HepG2 (cell line): ENCODE measurements at regions not wholly inside any gene's neighbourhood (a gene's known extent, or its start where the extent isn't known, plus 50 kb on each side); places are given as distances from the start of the nearest gene placed in this dataset.

Experiments
- ATAC-seq: fragments of 200-7000 bp; cut with Tn5 transposase; 3 replicates; pipeline ENCODE4 v1.9.1; 2020; ENCODE audit warnings: mild to moderate bottlenecking, moderate library complexity
- BruUV-seq: library from RNA; stranded (reverse); fragments of 400-500 nt; replicated peaks from 2 replicates; lab custom pipeline; 2021; lab: Mats Ljungman, UMichigan
- CTCF ChIA-PET: fragments of 300-600 bp; formaldehyde crosslinking; extraction: SDS; loops from one replicate; lab custom pipeline; 2021; ENCODE audit warnings: low total read pairs, inconsistent platforms, low intra/inter-chr PET ratio; lab: Yijun Ruan, JAX
- POLR2A ChIA-PET: fragments of 350-600 bp; sonication (Branson Sonifier 250); formaldehyde crosslinking; loops from one replicate; lab custom pipeline; 2020; ENCODE audit warnings: antibody characterized with exemption, inconsistent platforms; lab: Yijun Ruan, JAX
- DNase-seq: peaks from one replicate; pipeline ENCODE4 v3.0.0-alpha.2; 2015; ENCODE audit warnings: low spot score
- FAIRE-seq: peaks from 3 replicates; lab custom pipeline; 2011; peaks lifted over from hg19 to GRCh38; lab: Jason Lieb, UNC
- H2AFZ ChIP-seq: one replicate; pipeline ENCODE4 v1.6.1; 2011; ENCODE audit warnings: low read length, inconsistent platforms
- H3K27ac ChIP-seq: fragments of 300-600 bp; 3 replicates; pipeline ENCODE4 v1.8.0; 2011; ENCODE audit warnings: mixed run types, mild to moderate bottlenecking, mixed read lengths, low read length, inconsistent platforms; ENCODE audit not compliant: insufficient read depth; ENCODE audit errors: extremely low read length
- H3K27me3 ChIP-seq, 2 experiments: fragments of 200-600 bp in 1 of 2; 2 replicates in 1 of 2; 3 replicates in 1 of 2; pipeline versions ENCODE4 v1.6.0 to v1.8.0; 2011; ENCODE audit warnings: low read length in 2 of 2, mild to moderate bottlenecking in 2 of 2, moderate library complexity in 2 of 2, inconsistent platforms in 1 of 2; ENCODE audit not compliant: insufficient read depth in 2 of 2, control insufficient read depth in 1 of 2
- H3K36me3 ChIP-seq, 2 experiments: fragments of 200-600 bp in 1 of 2; replicated peaks in 1 of 2; 2 replicates in 1 of 2; 3 replicates in 1 of 2; pipeline versions ENCODE4 v1.5.1 to v1.8.0; 2011; ENCODE audit warnings: low read length in 2 of 2, inconsistent platforms in 1 of 2; ENCODE audit not compliant: insufficient read depth in 2 of 2, control insufficient read depth in 1 of 2
- H3K4me1 ChIP-seq: 2 replicates; pipeline ENCODE4 v1.5.1; 2012; ENCODE audit warnings: low read length, inconsistent platforms; ENCODE audit not compliant: insufficient read depth
- H3K4me2 ChIP-seq: 2 replicates; pipeline ENCODE4 v1.6.0; 2011; ENCODE audit warnings: low read depth, low read length, inconsistent platforms
- H3K4me3 ChIP-seq, 3 experiments: fragments of 200-600 bp in 1 of 3; sonication (generic), shearing (Covaris generic) in 1 of 3; replicated peaks in 1 of 3; 2 replicates each; pipeline ENCODE4 v1.5.1; 2011 to 2016; ENCODE audit warnings: low read length in 3 of 3, inconsistent platforms in 2 of 3, low read depth in 2 of 3, mild to moderate bottlenecking in 2 of 3, control low read depth in 1 of 3, mixed read lengths in 1 of 3; ENCODE audit not compliant: insufficient read depth in 1 of 3
- H3K79me2 ChIP-seq: one replicate; pipeline ENCODE4 v1.6.1; 2011; ENCODE audit warnings: low read length, inconsistent platforms; ENCODE audit not compliant: insufficient read depth
- H3K9ac ChIP-seq: 2 replicates; pipeline ENCODE4 v1.6.0; 2011; ENCODE audit warnings: mild to moderate bottlenecking, low read depth, low read length, inconsistent platforms; ENCODE audit not compliant: insufficient read depth
- H3K9me3 ChIP-seq: 2 replicates; pipeline ENCODE4 v1.5.1; 2012; ENCODE audit warnings: mild to moderate bottlenecking, low read length
- H4K20me1 ChIP-seq: 2 replicates; pipeline ENCODE4 v1.6.0; 2011; ENCODE audit warnings: inconsistent platforms, mild to moderate bottlenecking, low read length, moderate library complexity; ENCODE audit not compliant: insufficient read depth
- CEBPZ ChIP-seq: IDR thresholded peaks from 2 replicates; pipeline ENCODE4 v1.6.1; 2012; ENCODE audit warnings: low read length, improper control_type of control experiment
- ETS1 ChIP-seq: sonication (generic); formaldehyde crosslinking; IDR thresholded peaks from 2 replicates; pipeline ENCODE4 v1.4.0; 2020; ENCODE audit warnings: missing genetic modification reagents
- KDM5B ChIP-seq: sonication (generic); formaldehyde crosslinking; IDR thresholded peaks from 2 replicates; pipeline ENCODE4 v1.4.0; 2020; ENCODE audit warnings: missing genetic modification reagents, mild to moderate bottlenecking, borderline replicate concordance
- RCOR2 ChIP-seq: IDR thresholded peaks from 2 replicates; pipeline ENCODE4 v1.6.1; 2016; ENCODE audit warnings: missing biosample characterization, missing genetic modification reagents
- RFX1 ChIP-seq: fragments of 450-650 bp; IDR thresholded peaks from 2 replicates; pipeline ENCODE4 v1.6.1; 2017
- TBX3 ChIP-seq: fragments of 450-650 bp; IDR thresholded peaks from 2 replicates; pipeline ENCODE4 v1.6.1; 2017; ENCODE audit warnings: antibody characterized with exemption, mild to moderate bottlenecking, inconsistent platforms, borderline replicate concordance
- TEAD2 ChIP-seq: sonication (generic); formaldehyde crosslinking; IDR thresholded peaks from 2 replicates; pipeline ENCODE4 v1.9.0; 2021; ENCODE audit warnings: missing genetic modification reagents
- TOE1 ChIP-seq: sonication (generic); formaldehyde crosslinking; IDR thresholded peaks from 2 replicates; pipeline ENCODE4 v1.4.0; 2020; ENCODE audit warnings: mild to moderate bottlenecking, missing genetic modification reagents
- XRCC5 ChIP-seq: fragments of 200-400 bp; formaldehyde crosslinking; optimal IDR thresholded peaks from 2 replicates; pipeline ENCODE3; 2017; ENCODE audit warnings: mild to moderate bottlenecking, low read length
- ZMYM4 ChIP-seq: sonication (generic); formaldehyde crosslinking; IDR thresholded peaks from 2 replicates; pipeline ENCODE4 v1.8.1; 2023; ENCODE audit warnings: mild to moderate bottlenecking, missing genetic modification reagents
- ZNF382 ChIP-seq: sonication (generic); formaldehyde crosslinking; IDR thresholded peaks from 2 replicates; pipeline ENCODE4 v1.5.0; 2020; ENCODE audit warnings: missing genetic modification reagents, mild to moderate bottlenecking, borderline replicate concordance
- ZNF709 ChIP-seq: sonication (generic); formaldehyde crosslinking; IDR thresholded peaks from 2 replicates; pipeline ENCODE4 v1.5.0; 2020; ENCODE audit warnings: mild to moderate bottlenecking, missing genetic modification reagents
- ZSCAN12 ChIP-seq: sonication (generic); formaldehyde crosslinking; IDR thresholded peaks from 2 replicates; pipeline ENCODE4 v1.9.0; 2021; ENCODE audit warnings: mild to moderate bottlenecking, missing genetic modification reagents
- ZSCAN29 ChIP-seq: sonication (generic); formaldehyde crosslinking; conservative IDR thresholded peaks from 2 replicates; pipeline ENCODE4 v1.4.0; 2020; ENCODE audit warnings: mild to moderate bottlenecking, missing genetic modification reagents
- WGBS: methylation state at CpG from one replicate; pipeline ENCODE4 v1.1.6; 2017; ENCODE audit warnings: low lambda C conversion rate; 5-methylcytosine and 5-hydroxymethylcytosine counted together
- in situ Hi-C: cut with HindIII; loops from 2 replicates; pipeline ENCODE4 v1.10.0; 2017; ENCODE audit warnings: low pct_unique_long_range_greater_than_20kb; ENCODE audit not compliant: extremely low pct_ligation_motif_present
- intact Hi-C: fragments of 100-400 bp; cut with micrococcal nuclease; formaldehyde crosslinking; loops from one replicate; pipeline ENCODE4 v1.10.0; 2022; ENCODE audit not compliant: unreplicated experiment
- TF ChIP-seq, protein P1 (sequence below): sonication (generic); formaldehyde crosslinking; IDR thresholded peaks from 2 replicates; pipeline ENCODE4 v1.4.0; 2020; ENCODE audit warnings: mild to moderate bottlenecking, missing genetic modification reagents, borderline replicate concordance
- TF ChIP-seq, protein P2 (sequence below): sonication (generic); formaldehyde crosslinking; IDR thresholded peaks from 2 replicates; pipeline ENCODE4 v1.4.0; 2020; ENCODE audit warnings: missing genetic modification reagents

DNA sequence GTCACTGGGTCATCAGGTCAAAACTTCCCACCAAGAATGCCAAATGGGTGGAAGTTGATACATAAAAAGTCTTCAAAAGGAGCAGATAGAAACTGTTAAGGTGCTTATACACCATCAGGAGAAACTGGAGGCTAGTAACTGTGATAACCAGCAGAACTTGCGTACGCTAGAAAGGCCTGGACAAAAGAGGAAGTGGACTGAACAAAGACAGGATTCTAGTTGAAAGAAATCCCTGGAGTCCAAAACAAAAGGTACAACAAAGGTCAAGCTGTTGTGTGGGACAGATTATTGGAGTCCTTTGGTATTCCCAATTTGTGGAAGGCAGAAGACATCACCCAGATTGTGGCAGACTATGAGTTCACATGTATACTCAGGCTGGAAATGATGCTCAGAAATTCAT, 215.8 kb upstream of the PBX1 start:
- ATAC-seq (no peak), DNase-seq (no peak), FAIRE-seq (no peak)
- whole genome bisulfite sequencing: 55% methylated on average over 2 of the region's 2 CpGs
- no peak overlapping the region for H2AFZ ChIP-seq
- H3K27me3 ChIP-seq: no peaks in the 10 kb centered on the region
- ChIA-PET CTCF (no interaction called here), POLR2A (no interaction called here)
- in situ Hi-C loops: no loop called here
- no peaks in the 10 kb centered on the region for H3K36me3 ChIP-seq
- H3K4me1 ChIP-seq: no peaks in the 10 kb centered on the region
- no peak overlapping the region for H3K4me2 ChIP-seq
- H3K79me2 ChIP-seq: no peaks in the 10 kb centered on the region
- H3K9ac ChIP-seq: no peak overlapping the region
- BruUV-seq: no TSS peak
- H3K4me3 ChIP-seq: no peak overlapping the region
- no peaks in the 10 kb centered on the region for H4K20me1 ChIP-seq
- TF ChIP-seq RCOR2 (no peak), TBX3 (no peak), ZNF382 (CRISPR knock-in tag) (no peak), TOE1 (CRISPR knock-in tag) (no peak), ZSCAN12 (CRISPR knock-in tag) (no peak), KDM5B (no peak), RFX1 (no peak), CEBPZ (no peak), ZNF709 (CRISPR knock-in tag) (no peak), TEAD2 (CRISPR knock-in tag) (no peak), ZSCAN29 (no peak), ZMYM4 (CRISPR knock-in tag) (no peak), ETS1 (no peak), XRCC5 (no peak)
- TF ChIP-seq, protein P1, sequence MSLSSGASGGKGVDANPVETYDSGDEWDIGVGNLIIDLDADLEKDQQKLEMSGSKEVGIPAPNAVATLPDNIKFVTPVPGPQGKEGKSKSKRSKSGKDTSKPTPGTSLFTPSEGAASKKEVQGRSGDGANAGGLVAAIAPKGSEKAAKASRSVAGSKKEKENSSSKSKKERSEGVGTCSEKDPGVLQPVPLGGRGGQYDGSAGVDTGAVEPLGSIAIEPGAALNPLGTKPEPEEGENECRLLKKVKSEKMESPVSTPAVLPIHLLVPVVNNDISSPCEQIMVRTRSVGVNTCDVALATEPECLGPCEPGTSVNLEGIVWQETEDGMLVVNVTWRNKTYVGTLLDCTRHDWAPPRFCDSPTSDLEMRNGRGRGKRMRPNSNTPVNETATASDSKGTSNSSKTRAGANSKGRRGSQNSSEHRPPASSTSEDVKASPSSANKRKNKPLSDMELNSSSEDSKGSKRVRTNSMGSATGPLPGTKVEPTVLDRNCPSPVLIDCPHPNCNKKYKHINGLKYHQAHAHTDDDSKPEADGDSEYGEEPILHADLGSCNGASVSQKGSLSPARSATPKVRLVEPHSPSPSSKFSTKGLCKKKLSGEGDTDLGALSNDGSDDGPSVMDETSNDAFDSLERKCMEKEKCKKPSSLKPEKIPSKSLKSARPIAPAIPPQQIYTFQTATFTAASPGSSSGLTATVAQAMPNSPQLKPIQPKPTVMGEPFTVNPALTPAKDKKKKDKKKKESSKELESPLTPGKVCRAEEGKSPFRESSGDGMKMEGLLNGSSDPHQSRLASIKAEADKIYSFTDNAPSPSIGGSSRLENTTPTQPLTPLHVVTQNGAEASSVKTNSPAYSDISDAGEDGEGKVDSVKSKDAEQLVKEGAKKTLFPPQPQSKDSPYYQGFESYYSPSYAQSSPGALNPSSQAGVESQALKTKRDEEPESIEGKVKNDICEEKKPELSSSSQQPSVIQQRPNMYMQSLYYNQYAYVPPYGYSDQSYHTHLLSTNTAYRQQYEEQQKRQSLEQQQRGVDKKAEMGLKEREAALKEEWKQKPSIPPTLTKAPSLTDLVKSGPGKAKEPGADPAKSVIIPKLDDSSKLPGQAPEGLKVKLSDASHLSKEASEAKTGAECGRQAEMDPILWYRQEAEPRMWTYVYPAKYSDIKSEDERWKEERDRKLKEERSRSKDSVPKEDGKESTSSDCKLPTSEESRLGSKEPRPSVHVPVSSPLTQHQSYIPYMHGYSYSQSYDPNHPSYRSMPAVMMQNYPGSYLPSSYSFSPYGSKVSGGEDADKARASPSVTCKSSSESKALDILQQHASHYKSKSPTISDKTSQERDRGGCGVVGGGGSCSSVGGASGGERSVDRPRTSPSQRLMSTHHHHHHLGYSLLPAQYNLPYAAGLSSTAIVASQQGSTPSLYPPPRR: no peak
- TF ChIP-seq, protein P2, sequence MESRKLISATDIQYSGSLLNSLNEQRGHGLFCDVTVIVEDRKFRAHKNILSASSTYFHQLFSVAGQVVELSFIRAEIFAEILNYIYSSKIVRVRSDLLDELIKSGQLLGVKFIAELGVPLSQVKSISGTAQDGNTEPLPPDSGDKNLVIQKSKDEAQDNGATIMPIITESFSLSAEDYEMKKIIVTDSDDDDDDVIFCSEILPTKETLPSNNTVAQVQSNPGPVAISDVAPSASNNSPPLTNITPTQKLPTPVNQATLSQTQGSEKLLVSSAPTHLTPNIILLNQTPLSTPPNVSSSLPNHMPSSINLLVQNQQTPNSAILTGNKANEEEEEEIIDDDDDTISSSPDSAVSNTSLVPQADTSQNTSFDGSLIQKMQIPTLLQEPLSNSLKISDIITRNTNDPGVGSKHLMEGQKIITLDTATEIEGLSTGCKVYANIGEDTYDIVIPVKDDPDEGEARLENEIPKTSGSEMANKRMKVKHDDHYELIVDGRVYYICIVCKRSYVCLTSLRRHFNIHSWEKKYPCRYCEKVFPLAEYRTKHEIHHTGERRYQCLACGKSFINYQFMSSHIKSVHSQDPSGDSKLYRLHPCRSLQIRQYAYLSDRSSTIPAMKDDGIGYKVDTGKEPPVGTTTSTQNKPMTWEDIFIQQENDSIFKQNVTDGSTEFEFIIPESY: no peak
- no peak overlapping the region for H3K27ac ChIP-seq
- intact Hi-C loops: no loop called here
- H3K9me3 ChIP-seq: peaks cover 96% of the 10 kb centered on the region
